Immature natural killer cell (primary cell): ENCODE measurements at regions not wholly inside any gene's neighbourhood (a gene's known extent, or its start where the extent isn't known, plus 50 kb on each side); places are given as distances from the start of the nearest gene placed in this dataset.

ENCODE experiments used
- DNase-seq, 3 donors: peaks; one replicate each; pipeline ENCODE4 v3.0.0; 2022; ENCODE audit warnings: mixed read lengths in 1 of 3
- H3K27ac Mint-ChIP-seq, 6 donors: one replicate each; pipeline ENCODE4 v1.8.0; 2020; ENCODE audit warnings: mixed read lengths in 6 of 6, mild to moderate bottlenecking in 5 of 6, inconsistent platforms in 4 of 6, moderate library complexity in 3 of 6
- H3K27me3 Mint-ChIP-seq, 3 donors: one replicate each; pipeline ENCODE4 v1.8.0; 2020 to 2021; ENCODE audit warnings: low read depth in 3 of 3, mild to moderate bottlenecking in 3 of 3, mixed read lengths in 3 of 3, moderate library complexity in 3 of 3, inconsistent platforms in 1 of 3
- H3K36me3 Mint-ChIP-seq, 3 donors: one replicate each; pipeline ENCODE4 v1.8.0; 2020; ENCODE audit warnings: mixed read lengths in 3 of 3, inconsistent platforms in 2 of 3, mild to moderate bottlenecking in 2 of 3
- H3K4me1 Mint-ChIP-seq, 2 donors: one replicate each; pipeline ENCODE4 v1.8.0; 2020; ENCODE audit warnings: inconsistent platforms in 2 of 2, mild to moderate bottlenecking in 2 of 2, mixed read lengths in 2 of 2, moderate library complexity in 1 of 2
- H3K4me3 Mint-ChIP-seq, 5 donors: one replicate each; pipeline ENCODE4 v1.8.0; 2020; ENCODE audit warnings: mild to moderate bottlenecking in 5 of 5, mixed read lengths in 5 of 5, inconsistent platforms in 3 of 5, moderate library complexity in 3 of 5
- H3K9me3 Mint-ChIP-seq, 6 donors: one replicate each; pipeline ENCODE4 v1.8.0; 2020; ENCODE audit warnings: mild to moderate bottlenecking in 6 of 6, mixed read lengths in 6 of 6, inconsistent platforms in 4 of 6, moderate library complexity in 3 of 6

GRCh38 chr2:176768185-176768584, 444.4 kb upstream of the HNRNPA3 start:
- DNase-seq, result no peak
- peaks cover 0 to 4% of the 10 kb centered on the region in 2 donors for H3K4me1 Mint-ChIP-seq
- no peak overlapping the region for H3K4me3 Mint-ChIP-seq
- peaks cover 0 to 11% (median 4%) of the 10 kb centered on the region in 6 donors for H3K9me3 Mint-ChIP-seq
- peaks cover 0 to 8% (median 5%) of the 10 kb centered on the region in 3 donors for H3K36me3 Mint-ChIP-seq
- peaks cover 0 to 21% (median 15%) of the 10 kb centered on the region in 3 donors for H3K27me3 Mint-ChIP-seq
- no peak overlapping the region for H3K27ac Mint-ChIP-seq

GRCh38 chr2:176769021-176769420, 443.6 kb upstream of the HNRNPA3 start:
- no peak overlapping the region for H3K27ac Mint-ChIP-seq
- H3K9me3 Mint-ChIP-seq, result peaks cover 0 to 19% (median 4%) of the 10 kb centered on the region in 6 donors
- DNase-seq, result no peak
- peaks cover 0 to 18% (median 16%) of the 10 kb centered on the region in 3 donors for H3K27me3 Mint-ChIP-seq
- peaks cover 0 to 14% (median 5%) of the 10 kb centered on the region in 3 donors for H3K36me3 Mint-ChIP-seq
- H3K4me1 Mint-ChIP-seq, result peaks cover 0 to 4% of the 10 kb centered on the region in 2 donors
- no peak overlapping the region for H3K4me3 Mint-ChIP-seq

GRCh38 chr2:176769499-176770370, 442.9 kb upstream of the HNRNPA3 start:
- Mint-ChIP-seq H3K9me3 (peaks cover 0 to 19% (median 5%) of the 10 kb centered on the region in 6 donors), H3K4me3 (no peak overlapping the region), H3K27ac (no peak overlapping the region), H3K36me3 (peaks cover 0 to 15% (median 5%) of the 10 kb centered on the region in 3 donors), H3K27me3 (peaks cover 0 to 15% (median 11%) of the 10 kb centered on the region in 3 donors), H3K4me1 (peaks cover 0 to 4% of the 10 kb centered on the region in 2 donors)
- no peak for DNase-seq

GRCh38 chr2:176772816-176773215, 439.8 kb upstream of the HNRNPA3 start:
- Mint-ChIP-seq H3K27me3 (peaks cover 0 to 10% (median 10%) of the 10 kb centered on the region in 3 donors), H3K36me3 (peaks cover 0 to 11% (median 5%) of the 10 kb centered on the region in 3 donors), H3K27ac (no peak overlapping the region), H3K9me3 (peaks cover 0 to 19% (median 5%) of the 10 kb centered on the region in 6 donors), H3K4me1 (peaks cover 0 to 4% of the 10 kb centered on the region in 2 donors), H3K4me3 (no peak overlapping the region)
- DNase-seq, result no peak

- Mint-ChIP-seq H3K4me1 (peaks cover 0 to 1% of the 10 kb centered on the region in 2 donors), H3K4me3 (no peak overlapping the region), H3K36me3 (peaks cover 9 to 18% (median 11%) of the 10 kb centered on the region in 3 donors), H3K27me3 (peaks cover 2 to 12% (median 3%) of the 10 kb centered on the region in 3 donors), H3K27ac (no peak overlapping the region), H3K9me3 (peaks cover 0 to 20% (median 7%) of the 10 kb centered on the region in 6 donors)
- no peak for DNase-seq
Observed at GRCh38 chr2:176774766-176775451, 437.7 kb upstream of the HNRNPA3 start.

GRCh38 chr2:176777262-176777661, 435.3 kb upstream of the HNRNPA3 start:
- DNase-seq, result no peak
- H3K4me1 Mint-ChIP-seq, result peaks cover 15 to 25% of the 10 kb centered on the region in 2 donors
- peaks cover 3 to 10% (median 3%) of the 10 kb centered on the region in 3 donors for H3K27me3 Mint-ChIP-seq
- peaks cover 21 to 34% (median 24%) of the 10 kb centered on the region in 3 donors for H3K36me3 Mint-ChIP-seq
- no peak overlapping the region for H3K4me3 Mint-ChIP-seq
- peaks cover 6 to 39% (median 18%) of the 10 kb centered on the region in 6 donors for H3K9me3 Mint-ChIP-seq
- H3K27ac Mint-ChIP-seq, result no peak overlapping the region

GRCh38 chr2:176779917-176780316, 432.7 kb upstream of the HNRNPA3 start:
- H3K27me3 Mint-ChIP-seq, result peaks cover 2 to 6% (median 3%) of the 10 kb centered on the region in 3 donors
- peak overlapping the region in 1 of 5 donors; percentile 21 for H3K4me3 Mint-ChIP-seq
- no peak for DNase-seq
- H3K4me1 Mint-ChIP-seq, result peaks cover 20 to 32% of the 10 kb centered on the region in 2 donors
- H3K27ac Mint-ChIP-seq, result no peak overlapping the region
- H3K36me3 Mint-ChIP-seq, result peaks cover 27 to 36% (median 30%) of the 10 kb centered on the region in 3 donors
- H3K9me3 Mint-ChIP-seq, result peaks cover 6 to 33% (median 20%) of the 10 kb centered on the region in 6 donors

GRCh38 chr2:176780348-176780747, 432.2 kb upstream of the HNRNPA3 start:
- Mint-ChIP-seq H3K9me3 (peaks cover 6 to 33% (median 20%) of the 10 kb centered on the region in 6 donors), H3K4me1 (peaks cover 20 to 32% of the 10 kb centered on the region in 2 donors), H3K27me3 (peaks cover 3 to 6% (median 5%) of the 10 kb centered on the region in 3 donors), H3K4me3 (peak overlapping the region in 3 of 5 donors; percentile 3 to 21 (median 8)), H3K36me3 (peaks cover 31 to 38% (median 33%) of the 10 kb centered on the region in 3 donors), H3K27ac (no peak overlapping the region)
- DNase-seq, result no peak

- peak; percentile 10 to 33 (median 31) for DNase-seq
- peaks cover 31 to 38% (median 33%) of the 10 kb centered on the region in 3 donors for H3K36me3 Mint-ChIP-seq
- peak overlapping the region; percentile 69 to 84 (median 77) for H3K4me3 Mint-ChIP-seq
Observed at GRCh38 chr2:176781570-176782217, 430.9 kb upstream of the HNRNPA3 start.

GRCh38 chr2:176784633-176785200, 427.9 kb upstream of the HNRNPA3 start:
- DNase-seq, result no peak
- Mint-ChIP-seq H3K36me3 (peaks cover 24 to 30% (median 24%) of the 10 kb centered on the region in 3 donors), H3K9me3 (peaks cover 6 to 33% (median 20%) of the 10 kb centered on the region in 6 donors), H3K4me3 (no peak overlapping the region), H3K27me3 (peaks cover 0 to 16% (median 11%) of the 10 kb centered on the region in 3 donors), H3K4me1 (peaks cover 20 to 32% of the 10 kb centered on the region in 2 donors), H3K27ac (no peak overlapping the region)

More at GRCh38 chr2:176781570-176782217, 430.9 kb upstream of the HNRNPA3 start:
- Mint-ChIP-seq H3K9me3 (peaks cover 6 to 33% (median 20%) of the 10 kb centered on the region in 6 donors), H3K27ac (peak overlapping the region; percentile 74 to 93 (median 81)), H3K4me1 (peaks cover 20 to 32% of the 10 kb centered on the region in 2 donors), H3K27me3 (peaks cover 3 to 8% (median 5%) of the 10 kb centered on the region in 3 donors)

GRCh38 chr2:176789751-176790150, 422.8 kb upstream of the HNRNPA3 start:
- peaks cover 2 to 39% (median 6%) of the 10 kb centered on the region in 3 donors for H3K27me3 Mint-ChIP-seq
- no peak overlapping the region for H3K4me3 Mint-ChIP-seq
- no peaks in the 10 kb centered on the region for H3K9me3 Mint-ChIP-seq
- peaks cover 4 to 7% (median 4%) of the 10 kb centered on the region in 3 donors for H3K36me3 Mint-ChIP-seq
- H3K4me1 Mint-ChIP-seq, result no peaks in the 10 kb centered on the region
- no peak overlapping the region for H3K27ac Mint-ChIP-seq
- no peak for DNase-seq

- no peak overlapping the region for H3K27ac Mint-ChIP-seq
- no peaks in the 10 kb centered on the region for H3K9me3 Mint-ChIP-seq
- H3K36me3 Mint-ChIP-seq, result peaks cover 0 to 4% (median 0%) of the 10 kb centered on the region in 3 donors
- DNase-seq, result no peak
- no peaks in the 10 kb centered on the region for H3K4me1 Mint-ChIP-seq
- no peak overlapping the region for H3K4me3 Mint-ChIP-seq
- peaks cover 3 to 36% (median 6%) of the 10 kb centered on the region in 3 donors for H3K27me3 Mint-ChIP-seq
Observed at GRCh38 chr2:176790468-176790867, 422.1 kb upstream of the HNRNPA3 start.

- DNase-seq, result no peak
- no peaks in the 10 kb centered on the region for H3K4me1 Mint-ChIP-seq
- H3K27ac Mint-ChIP-seq, result no peak overlapping the region
- H3K27me3 Mint-ChIP-seq, result peaks cover 3 to 34% (median 3%) of the 10 kb centered on the region in 3 donors
- peaks cover 0 to 2% (median 0%) of the 10 kb centered on the region in 6 donors for H3K9me3 Mint-ChIP-seq
- H3K4me3 Mint-ChIP-seq, result no peak overlapping the region
- H3K36me3 Mint-ChIP-seq, result peaks cover 0 to 4% (median 0%) of the 10 kb centered on the region in 3 donors
Observed at GRCh38 chr2:176793792-176794191, 418.8 kb upstream of the HNRNPA3 start.
